MM.1S (cell line): ENCODE measurements at regions not wholly inside any gene's neighbourhood (a gene's known extent, or its start where the extent isn't known, plus 50 kb on each side); places are given as distances from the start of the nearest gene placed in this dataset.

ENCODE experiments used
- EZH2 ChIP-seq: fragments of 300-600 bp; sonication (generic); optimal IDR thresholded peaks from 2 replicates; pipeline ENCODE3; 2017; ENCODE audit warnings: low read depth, mild to moderate bottlenecking, antibody characterized with exemption, low read length, mixed read lengths
- EZH2phosphoT487 ChIP-seq: fragments of 300-600 bp; sonication (generic); IDR thresholded peaks from 2 replicates; pipeline ENCODE4 v1.6.1; 2018; ENCODE audit warnings: antibody characterized with exemption, low read length
- TF ChIP-seq, protein P1 (sequence below): fragments of 300-600 bp; sonication (generic); IDR thresholded peaks from 2 replicates; pipeline ENCODE4 v1.5.1; 2016; ENCODE audit warnings: antibody characterized with exemption, low read length, mixed read lengths

DNA sequence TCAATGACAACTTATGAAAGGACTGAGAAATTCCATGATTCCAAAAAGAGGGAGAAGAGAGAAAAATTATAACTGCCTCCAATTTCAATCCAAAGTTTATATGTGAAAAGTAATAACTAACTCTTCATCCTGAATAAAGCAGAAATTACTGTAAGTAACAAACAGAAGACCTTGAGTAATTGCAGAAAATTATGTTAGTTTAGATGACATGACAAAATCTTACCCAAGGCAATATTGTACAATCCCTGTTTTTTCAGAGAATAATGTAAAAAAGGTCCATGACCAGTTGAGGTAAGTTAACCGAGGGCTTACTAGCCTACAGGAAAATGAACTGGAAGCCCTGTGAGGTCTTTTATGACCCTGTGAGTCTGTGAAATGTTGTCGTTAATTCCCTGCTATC, 949.5 kb upstream of the SOX9 start:
- TF ChIP-seq, protein P1, sequence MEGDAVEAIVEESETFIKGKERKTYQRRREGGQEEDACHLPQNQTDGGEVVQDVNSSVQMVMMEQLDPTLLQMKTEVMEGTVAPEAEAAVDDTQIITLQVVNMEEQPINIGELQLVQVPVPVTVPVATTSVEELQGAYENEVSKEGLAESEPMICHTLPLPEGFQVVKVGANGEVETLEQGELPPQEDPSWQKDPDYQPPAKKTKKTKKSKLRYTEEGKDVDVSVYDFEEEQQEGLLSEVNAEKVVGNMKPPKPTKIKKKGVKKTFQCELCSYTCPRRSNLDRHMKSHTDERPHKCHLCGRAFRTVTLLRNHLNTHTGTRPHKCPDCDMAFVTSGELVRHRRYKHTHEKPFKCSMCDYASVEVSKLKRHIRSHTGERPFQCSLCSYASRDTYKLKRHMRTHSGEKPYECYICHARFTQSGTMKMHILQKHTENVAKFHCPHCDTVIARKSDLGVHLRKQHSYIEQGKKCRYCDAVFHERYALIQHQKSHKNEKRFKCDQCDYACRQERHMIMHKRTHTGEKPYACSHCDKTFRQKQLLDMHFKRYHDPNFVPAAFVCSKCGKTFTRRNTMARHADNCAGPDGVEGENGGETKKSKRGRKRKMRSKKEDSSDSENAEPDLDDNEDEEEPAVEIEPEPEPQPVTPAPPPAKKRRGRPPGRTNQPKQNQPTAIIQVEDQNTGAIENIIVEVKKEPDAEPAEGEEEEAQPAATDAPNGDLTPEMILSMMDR = no peak
- TF ChIP-seq EZH2phosphoT487 = no peak
- TF ChIP-seq EZH2 = no peak
